PC-3 (cell line): ENCODE measurements at regions not wholly inside any gene's neighbourhood (a gene's known extent, or its start where the extent isn't known, plus 50 kb on each side); places are given as distances from the start of the nearest gene placed in this dataset.

ENCODE experiments used
- ATAC-seq: fragments of 200-7000 bp; cut with Tn5 transposase; 2 replicates; pipeline ENCODE4 v1.9.1; 2020; ENCODE audit warnings: mild to moderate bottlenecking, moderate library complexity
- BruUV-seq: library from RNA; stranded (reverse); fragments of 400-500 nt; replicated peaks from 2 replicates; lab custom pipeline; 2021; lab: Mats Ljungman, UMichigan
- CTCF ChIA-PET: fragments of 300-600 bp; sonication (Branson Sonifier 250); formaldehyde crosslinking; loops from one replicate; lab custom pipeline; 2022; ENCODE audit warnings: antibody characterized with exemption; lab: Charles Lee
- POLR2A ChIA-PET: fragments of 300-600 bp; sonication (Branson Sonifier 250); formaldehyde crosslinking; loops from one replicate; lab custom pipeline; 2022; ENCODE audit warnings: antibody characterized with exemption; ENCODE audit not compliant: unreplicated experiment; lab: Charles Lee
- DNase-seq: peaks from one replicate; pipeline ENCODE4 v3.0.0-alpha.2; 2015
- H2AFZ ChIP-seq: fragments of 300-600 bp; sonication (generic); 2 replicates; pipeline ENCODE4 v1.6.0; 2016; ENCODE audit warnings: antibody characterized with exemption, low read length
- H3F3A ChIP-seq: fragments of 300-600 bp; sonication (generic); one replicate; pipeline ENCODE4 v1.6.0; 2017; ENCODE audit warnings: antibody characterized with exemption, low read length, control low read depth, mild to moderate bottlenecking; ENCODE audit not compliant: unreplicated experiment
- H3K27ac ChIP-seq: fragments of 300-600 bp; sonication (generic); 2 replicates; pipeline ENCODE4 v1.5.1; 2016; ENCODE audit warnings: mild to moderate bottlenecking, low read length
- H3K27me3 ChIP-seq: fragments of 300-600 bp; sonication (generic); 2 replicates; pipeline ENCODE4 v1.6.1; 2016; ENCODE audit warnings: low read length, mixed read lengths
- H3K36me3 ChIP-seq: fragments of 300-600 bp; sonication (generic); 2 replicates; pipeline ENCODE4 v1.6.1; 2016; ENCODE audit warnings: low read depth, mixed run types, low read length, mixed read lengths
- H3K4me1 ChIP-seq: fragments of 300-600 bp; sonication (generic); 2 replicates; pipeline ENCODE4 v1.5.1; 2016; ENCODE audit warnings: low read length; ENCODE audit not compliant: insufficient read depth
- H3K4me2 ChIP-seq: fragments of 300-600 bp; sonication (generic); 2 replicates; pipeline ENCODE4 v1.6.0; 2016; ENCODE audit warnings: low read length
- H3K4me3 ChIP-seq: fragments of 300-600 bp; sonication (generic); 2 replicates; pipeline ENCODE4 v1.5.1; 2016; ENCODE audit warnings: mild to moderate bottlenecking, low read length, mixed read lengths
- H3K79me2 ChIP-seq: fragments of 300-600 bp; sonication (generic); 2 replicates; pipeline ENCODE4 v1.6.1; 2017; ENCODE audit warnings: low read length, mixed read lengths
- H3K9ac ChIP-seq: fragments of 300-600 bp; sonication (generic); 2 replicates; pipeline ENCODE4 v1.6.0; 2016; ENCODE audit warnings: mild to moderate bottlenecking, low read length
- H3K9me2 ChIP-seq: fragments of 300-600 bp; sonication (generic); replicated peaks from 2 replicates; pipeline ENCODE4 v1.6.1; 2016; ENCODE audit warnings: mixed run types, low read length, mixed read lengths
- H3K9me3 ChIP-seq: fragments of 300-600 bp; sonication (generic); 2 replicates; pipeline ENCODE4 v1.6.1; 2016; ENCODE audit warnings: low read length, mixed read lengths
- H4K20me1 ChIP-seq: fragments of 300-600 bp; sonication (generic); 2 replicates; pipeline ENCODE4 v1.6.1; 2016; ENCODE audit warnings: low read length, mixed read lengths
- EZH2 ChIP-seq: fragments of 300-600 bp; sonication (generic); IDR thresholded peaks from one replicate; pipeline ENCODE4 v1.6.1; 2017; ENCODE audit warnings: antibody characterized with exemption, mild to moderate bottlenecking, low read length; ENCODE audit not compliant: unreplicated experiment
- EZH2phosphoT487 ChIP-seq: fragments of 300-600 bp; sonication (generic); IDR thresholded peaks from 2 replicates; pipeline ENCODE4 v1.6.1; 2018; ENCODE audit warnings: mild to moderate bottlenecking, antibody characterized with exemption, low read length, borderline replicate concordance
- intact Hi-C: fragments of 100-400 bp; cut with micrococcal nuclease; formaldehyde crosslinking; loops from 2 replicates; pipeline ENCODE4 v1.9.0; 2023
- TF ChIP-seq, protein P1 (sequence below): fragments of 300-600 bp; sonication (generic); conservative IDR thresholded peaks from 2 replicates; pipeline ENCODE4 v1.5.1; 2017; ENCODE audit warnings: antibody characterized with exemption, low read depth, mild to moderate bottlenecking, low read length

DNA sequence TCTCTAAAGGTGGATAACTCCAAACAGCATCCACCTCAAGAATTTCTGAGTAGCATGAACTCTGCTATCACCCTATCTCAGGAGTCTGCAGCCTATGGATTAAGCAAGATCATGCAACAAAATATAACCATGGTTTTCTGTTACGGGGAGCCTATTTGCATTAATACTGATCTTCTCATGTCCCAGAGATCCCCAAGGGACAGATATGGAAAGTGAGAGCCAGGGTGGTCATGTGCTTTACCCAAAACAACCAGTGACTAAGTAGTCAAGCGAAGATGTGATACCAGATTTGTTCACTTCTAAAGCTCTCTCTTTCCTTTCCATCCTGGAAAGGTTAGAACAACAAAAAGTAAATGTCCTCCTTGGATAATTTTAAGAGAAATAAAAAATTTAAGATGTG is 125.1 kb downstream of the PRRX1 start:
- TF ChIP-seq, protein P1, sequence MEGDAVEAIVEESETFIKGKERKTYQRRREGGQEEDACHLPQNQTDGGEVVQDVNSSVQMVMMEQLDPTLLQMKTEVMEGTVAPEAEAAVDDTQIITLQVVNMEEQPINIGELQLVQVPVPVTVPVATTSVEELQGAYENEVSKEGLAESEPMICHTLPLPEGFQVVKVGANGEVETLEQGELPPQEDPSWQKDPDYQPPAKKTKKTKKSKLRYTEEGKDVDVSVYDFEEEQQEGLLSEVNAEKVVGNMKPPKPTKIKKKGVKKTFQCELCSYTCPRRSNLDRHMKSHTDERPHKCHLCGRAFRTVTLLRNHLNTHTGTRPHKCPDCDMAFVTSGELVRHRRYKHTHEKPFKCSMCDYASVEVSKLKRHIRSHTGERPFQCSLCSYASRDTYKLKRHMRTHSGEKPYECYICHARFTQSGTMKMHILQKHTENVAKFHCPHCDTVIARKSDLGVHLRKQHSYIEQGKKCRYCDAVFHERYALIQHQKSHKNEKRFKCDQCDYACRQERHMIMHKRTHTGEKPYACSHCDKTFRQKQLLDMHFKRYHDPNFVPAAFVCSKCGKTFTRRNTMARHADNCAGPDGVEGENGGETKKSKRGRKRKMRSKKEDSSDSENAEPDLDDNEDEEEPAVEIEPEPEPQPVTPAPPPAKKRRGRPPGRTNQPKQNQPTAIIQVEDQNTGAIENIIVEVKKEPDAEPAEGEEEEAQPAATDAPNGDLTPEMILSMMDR, result no peak
- TF ChIP-seq EZH2phosphoT487, result no peak
- TF ChIP-seq EZH2, result no peak
- ChIA-PET CTCF (no interaction called here), POLR2A (no interaction called here)
- Histone ChIP-seq H3K9me2 (no peaks in the 10 kb centered on the region), H3K9me3 (no peaks in the 10 kb centered on the region), H4K20me1 (no peaks in the 10 kb centered on the region), H3K4me1 (no peaks in the 10 kb centered on the region), H3K27ac (no peak overlapping the region), H3K4me3 (no peak overlapping the region), H3K4me2 (no peak overlapping the region), H3K36me3 (no peaks in the 10 kb centered on the region), H2AFZ (no peak overlapping the region), H3K27me3 (peaks cover 7% of the 10 kb centered on the region; the same call in 1 of the 2 replicates), H3K9ac (no peak overlapping the region), H3F3A (no peaks in the 10 kb centered on the region), H3K79me2 (no peaks in the 10 kb centered on the region)
- DNase-seq, result no peak
- no peak for ATAC-seq
- no TSS peak for BruUV-seq
- intact Hi-C loops, result no loop called here

DNA sequence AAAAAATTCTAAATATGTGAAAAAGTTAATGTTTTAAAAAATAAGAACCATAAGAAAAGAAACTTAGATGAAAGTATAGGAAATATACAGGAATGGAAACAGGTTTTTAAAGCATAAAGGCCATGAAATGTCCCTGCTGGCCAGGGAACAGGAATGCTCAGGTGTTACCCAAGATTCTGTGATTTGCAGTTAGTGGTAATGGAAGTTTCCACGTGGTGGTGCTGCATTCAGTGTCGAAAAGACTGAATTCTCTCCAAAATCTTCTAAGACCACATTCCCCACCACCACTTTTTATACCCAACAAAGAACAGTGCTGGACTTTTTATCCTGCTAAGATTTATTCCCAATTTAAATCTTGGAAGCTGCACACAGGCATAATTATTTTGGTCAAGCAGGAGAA is 126.2 kb downstream of the PRRX1 start:
- Histone ChIP-seq H3K36me3 (no peaks in the 10 kb centered on the region), H3K79me2 (no peaks in the 10 kb centered on the region), H3K4me2 (no peak overlapping the region), H3K9me3 (no peaks in the 10 kb centered on the region), H3K4me1 (no peaks in the 10 kb centered on the region), H3K4me3 (no peak overlapping the region), H3F3A (no peaks in the 10 kb centered on the region), H2AFZ (no peak overlapping the region), H3K27me3 (peaks cover 13% of the 10 kb centered on the region; the same call in 1 of the 2 replicates), H3K9me2 (no peaks in the 10 kb centered on the region), H4K20me1 (no peaks in the 10 kb centered on the region), H3K27ac (no peak overlapping the region), H3K9ac (no peak overlapping the region)
- TF ChIP-seq, protein P1, result 0 out of 2 replicates have a peak, but pooled peaks have one; percentile 12
- TF ChIP-seq EZH2 (no peak), EZH2phosphoT487 (no peak)
- ChIA-PET CTCF (no interaction called here), POLR2A (no interaction called here)
- ATAC-seq, result no peak
- BruUV-seq, result no TSS peak
- intact Hi-C loops, result no loop called here
- no peak for DNase-seq

DNA sequence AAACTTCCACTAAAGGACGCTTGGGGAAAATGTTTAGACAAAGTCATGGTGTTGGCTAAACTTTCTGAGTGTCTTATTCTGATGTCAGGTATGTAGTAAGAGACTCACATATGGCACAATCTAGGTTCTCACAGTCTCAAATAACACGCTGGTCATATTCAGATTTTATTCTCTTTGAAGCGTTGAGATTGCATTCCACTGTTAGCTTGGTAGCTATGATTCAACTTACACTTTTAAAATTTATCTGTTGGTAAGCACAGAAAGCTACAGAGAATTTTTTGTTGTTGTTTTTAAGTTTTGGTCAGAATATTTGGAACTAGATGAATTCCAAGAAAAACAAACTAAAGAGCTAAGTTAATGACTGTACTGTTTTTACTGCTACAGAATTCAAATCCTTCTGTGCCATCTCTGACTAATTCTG is 126.7 kb downstream of the PRRX1 start:
- H3K9ac ChIP-seq, result no peak overlapping the region
- H3K79me2 ChIP-seq, result no peaks in the 10 kb centered on the region
- H4K20me1 ChIP-seq, result no peaks in the 10 kb centered on the region
- ChIA-PET POLR2A (no interaction called here), CTCF (no interaction called here)
- no peak for ATAC-seq
- no peak overlapping the region for H3K27ac ChIP-seq
- no peak overlapping the region for H3K4me3 ChIP-seq
- peaks cover 13% of the 10 kb centered on the region; the same call in 1 of the 2 replicates for H3K27me3 ChIP-seq
- no TSS peak for BruUV-seq
- no peak overlapping the region for H3K4me2 ChIP-seq
- no peaks in the 10 kb centered on the region for H3K36me3 ChIP-seq
- no peaks in the 10 kb centered on the region for H3K9me3 ChIP-seq
- TF ChIP-seq, protein P1, result no peak
- TF ChIP-seq EZH2phosphoT487 (no peak), EZH2 (no peak)
- intact Hi-C loops, result no loop called here
- H2AFZ ChIP-seq, result no peak overlapping the region
- no peak for DNase-seq
- no peaks in the 10 kb centered on the region for H3K9me2 ChIP-seq
- H3K4me1 ChIP-seq, result no peaks in the 10 kb centered on the region
- H3F3A ChIP-seq, result no peaks in the 10 kb centered on the region
